CD1c-positive myeloid dendritic cell (primary cell): ENCODE measurements at regions not wholly inside any gene's neighbourhood (a gene's known extent, or its start where the extent isn't known, plus 50 kb on each side); places are given as distances from the start of the nearest gene placed in this dataset.

Experiments used
- DNase-seq: peaks from one replicate; pipeline ENCODE4 v3.0.0-alpha.2; 2016; ENCODE audit errors: extremely low spot score

DNA sequence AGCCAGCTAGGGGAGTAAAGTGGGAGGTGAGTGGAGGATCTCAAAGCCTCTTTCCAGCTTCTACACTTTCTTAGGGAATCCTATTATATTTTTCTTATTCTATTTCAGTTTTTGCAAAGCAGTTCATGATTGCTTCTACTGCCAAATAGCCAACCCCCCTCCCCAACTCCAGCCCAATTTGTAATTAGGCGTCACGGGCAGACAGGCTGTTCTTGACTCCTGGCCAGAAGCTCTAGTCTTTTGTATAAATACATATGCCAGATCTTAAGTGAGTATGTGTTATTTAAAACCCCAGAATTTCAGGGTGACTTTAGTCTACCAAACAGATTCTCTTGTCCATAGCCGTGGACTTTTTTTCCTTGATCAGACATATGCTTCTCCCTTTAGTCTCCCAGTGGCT, 255.2 kb downstream of the BUB3 start:
- no peak for DNase-seq

DNA sequence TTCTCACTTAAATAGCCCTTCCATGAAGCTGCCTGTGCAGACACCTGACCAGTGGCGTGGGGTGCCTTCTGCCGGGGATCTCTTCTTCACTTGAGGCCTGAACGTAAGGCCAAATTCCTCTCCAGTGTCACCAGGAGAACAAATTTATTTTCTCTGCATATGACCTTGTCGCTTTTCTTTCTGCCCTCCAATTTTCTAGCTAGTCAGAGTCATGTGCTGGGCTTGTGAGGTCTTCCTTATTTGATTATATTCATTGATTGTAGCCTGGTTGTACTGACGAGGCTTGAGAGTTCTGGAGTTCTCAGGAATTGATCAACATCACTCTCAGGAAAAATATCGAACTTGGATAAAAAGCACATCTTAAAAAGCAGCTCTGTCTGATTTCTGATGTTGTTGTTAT, 255.7 kb downstream of the BUB3 start:
- DNase-seq = no peak

GRCh38 chr10:123413353-123413752, 252.8 kb upstream of the GPR26 start:
- peak; percentile 22 for DNase-seq

DNA sequence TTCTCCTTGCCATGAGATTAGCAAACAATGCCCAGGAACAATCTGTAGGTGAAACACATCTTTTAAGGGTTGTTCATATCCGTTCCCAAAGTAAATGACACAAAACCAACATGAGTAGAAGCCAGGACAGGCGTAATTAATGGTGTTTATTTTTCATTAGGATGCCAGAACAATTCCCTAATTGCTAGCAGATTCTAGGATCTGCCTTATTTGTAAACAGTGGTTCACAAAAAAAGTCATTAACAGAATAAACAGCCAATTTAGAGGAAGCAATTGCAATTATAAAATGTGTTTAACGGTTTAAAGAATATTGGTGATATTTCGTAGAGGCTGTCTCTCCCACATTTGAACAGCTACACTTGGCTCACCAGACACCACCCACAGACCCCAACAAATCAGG, 250.6 kb upstream of the GPR26 start:
- DNase-seq = no peak

DNA sequence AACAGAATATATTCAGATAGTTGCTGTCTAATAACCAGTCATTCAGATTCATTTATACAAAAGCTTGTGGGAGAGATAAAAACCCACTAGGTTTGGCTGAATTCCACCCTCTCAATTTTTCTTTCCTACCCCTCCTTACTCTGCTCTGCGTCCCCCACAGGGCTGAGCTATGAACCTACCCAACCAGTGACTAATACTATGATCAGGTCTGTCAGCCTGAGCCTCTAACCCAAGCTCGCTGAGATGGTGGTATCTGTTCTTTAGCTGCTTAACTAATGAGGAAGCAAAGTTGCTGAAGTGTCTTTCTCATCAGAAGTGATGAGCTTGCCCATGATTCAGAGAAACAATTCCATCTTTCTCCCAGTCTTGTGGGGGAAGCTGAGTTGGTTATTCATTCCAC, 248.7 kb upstream of the GPR26 start:
- no peak for DNase-seq

DNA sequence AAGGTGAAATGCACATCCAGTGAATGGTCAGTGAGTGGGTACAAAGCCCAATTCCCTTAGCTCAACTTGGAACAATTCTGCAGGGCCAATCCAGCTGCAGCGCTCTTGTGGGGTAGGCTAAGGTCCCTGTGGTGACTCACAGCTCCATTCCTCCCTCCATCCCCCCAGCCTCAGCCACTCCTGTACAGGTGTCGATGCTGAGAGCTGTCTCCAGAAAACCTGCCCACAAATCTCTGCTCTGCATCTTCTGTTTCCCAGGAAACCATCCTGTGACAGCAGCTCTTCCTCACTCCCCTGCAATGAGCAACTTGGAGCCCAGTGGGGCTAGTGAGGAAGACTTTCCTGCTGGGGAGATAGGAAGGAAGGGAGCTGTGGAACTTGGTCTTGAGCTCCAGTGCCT, 244.7 kb upstream of the GPR26 start:
- DNase-seq = no peak

GRCh38 chr10:123422261-123422660, 243.9 kb upstream of the GPR26 start:
- no peak for DNase-seq

GRCh38 chr10:123424537-123424936, 241.6 kb upstream of the GPR26 start:
- DNase-seq = no peak

GRCh38 chr10:123425680-123426079, 240.5 kb upstream of the GPR26 start:
- no peak for DNase-seq

DNA sequence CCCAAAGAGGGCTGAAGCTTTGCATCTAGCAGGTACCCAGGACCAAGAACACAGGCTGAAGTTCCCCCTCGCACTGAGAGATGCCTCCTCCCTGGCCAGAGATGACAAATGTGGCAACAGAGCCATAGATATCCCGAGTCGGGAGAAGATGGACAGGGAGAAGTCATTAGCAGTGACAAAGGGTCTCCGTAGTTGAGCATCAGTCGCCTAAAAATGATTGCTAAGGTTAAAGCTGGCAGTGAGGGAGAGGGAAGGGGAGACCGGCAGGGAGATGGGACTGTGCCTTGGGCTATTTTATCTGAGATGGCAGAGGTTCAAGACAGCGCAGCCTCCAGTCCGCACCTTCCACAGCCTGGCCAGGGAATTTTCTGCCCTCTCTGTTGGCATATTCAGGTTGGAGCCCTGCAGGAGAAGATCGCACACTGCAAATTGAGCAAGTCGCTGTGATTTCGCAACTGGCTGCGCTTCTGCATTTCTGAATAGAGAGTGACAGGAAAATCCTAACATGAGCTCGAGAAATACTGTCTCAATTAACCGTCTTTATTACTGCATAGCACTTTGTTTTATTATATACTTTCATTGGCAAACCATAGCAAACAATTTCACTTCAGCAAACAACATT, 238.9 kb upstream of the GPR26 start:
- DNase-seq = peak; percentile 80

- no peak for DNase-seq
Measured at GRCh38 chr10:123428391-123428790, 237.8 kb upstream of the GPR26 start.

DNA sequence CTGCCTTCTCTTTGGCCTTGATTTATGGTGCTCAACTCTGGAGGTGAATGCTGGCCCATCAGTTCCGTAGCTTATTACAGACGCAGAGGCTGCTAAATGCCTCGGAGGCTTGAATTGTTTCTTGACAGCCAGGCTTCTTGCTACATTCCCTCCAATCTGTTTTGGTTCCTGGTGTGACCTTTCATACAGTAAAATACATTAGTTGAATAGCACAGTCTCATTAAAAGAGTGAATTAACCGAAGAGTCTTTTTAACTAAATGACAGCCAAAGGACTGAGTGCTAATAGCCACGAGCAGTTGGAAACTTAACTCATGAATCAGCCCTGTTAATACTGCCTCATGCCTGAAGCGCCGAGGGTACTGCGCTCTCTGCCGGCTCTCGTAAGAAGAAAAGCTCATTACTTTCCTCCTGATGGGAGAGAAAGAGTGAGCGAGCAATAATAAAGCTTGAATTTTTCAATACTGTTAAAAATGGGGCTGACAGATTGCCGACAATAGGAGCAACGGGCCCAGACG, 236.4 kb upstream of the GPR26 start:
- no peak for DNase-seq

- no peak for DNase-seq
Measured at GRCh38 chr10:123433539-123433938, 232.6 kb upstream of the GPR26 start.

- no peak for DNase-seq
Measured at GRCh38 chr10:123434435-123435039, 231.6 kb upstream of the GPR26 start.

DNA sequence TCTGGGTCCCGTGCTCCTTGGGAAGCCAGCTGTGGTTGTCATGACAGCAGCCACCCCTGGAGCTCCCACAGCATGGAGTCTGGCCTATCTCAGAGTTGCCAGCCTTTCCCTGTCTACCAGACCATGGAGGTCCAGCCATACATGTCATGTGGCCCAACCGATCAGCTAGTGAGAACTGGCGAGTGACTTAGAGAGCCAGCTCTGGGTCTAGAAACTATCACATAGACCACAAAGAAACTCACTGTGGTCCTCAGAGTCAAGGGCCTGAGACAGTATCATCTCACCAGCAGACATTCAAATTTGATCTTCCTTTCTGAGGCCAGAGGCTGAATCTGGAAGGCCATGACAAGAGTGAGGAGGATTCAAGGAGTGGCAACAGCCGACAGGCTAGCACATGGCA, 223.3 kb upstream of the GPR26 start:
- no peak for DNase-seq

GRCh38 chr10:123443924-123444323, 222.2 kb upstream of the GPR26 start:
- no peak for DNase-seq

DNA sequence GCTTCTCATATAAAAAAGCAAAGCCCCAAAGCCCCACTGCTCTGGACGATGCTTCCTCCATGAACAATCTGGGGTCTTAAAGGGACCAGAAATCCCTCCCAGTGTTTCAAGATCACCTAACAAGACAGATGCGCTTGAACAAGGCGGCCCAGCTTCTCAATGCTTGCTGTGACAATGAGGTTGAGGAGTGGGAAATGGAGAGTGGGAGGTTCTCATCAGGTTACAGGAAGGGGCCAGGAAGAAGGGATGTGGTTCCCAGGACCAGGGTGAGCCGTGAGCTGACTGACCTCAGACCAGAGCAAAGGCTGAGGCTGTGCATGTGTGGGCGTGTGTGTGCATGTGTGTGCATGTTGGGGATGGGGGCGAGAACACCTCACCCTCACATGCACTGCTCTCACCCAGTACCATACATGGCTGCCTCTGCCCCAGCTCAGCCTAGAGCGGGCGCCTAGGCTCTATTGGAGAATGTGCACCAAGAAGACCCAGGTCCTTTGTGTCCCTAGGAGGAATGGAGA, 220.8 kb upstream of the GPR26 start:
- no peak for DNase-seq

- no peak for DNase-seq
Measured at GRCh38 chr10:123446449-123447156, 219.6 kb upstream of the GPR26 start.

- DNase-seq = no peak
Measured at GRCh38 chr10:123449234-123449962, 216.8 kb upstream of the GPR26 start.

- DNase-seq = no peak
Measured at GRCh38 chr10:123450956-123451605, 215.1 kb upstream of the GPR26 start.

DNA sequence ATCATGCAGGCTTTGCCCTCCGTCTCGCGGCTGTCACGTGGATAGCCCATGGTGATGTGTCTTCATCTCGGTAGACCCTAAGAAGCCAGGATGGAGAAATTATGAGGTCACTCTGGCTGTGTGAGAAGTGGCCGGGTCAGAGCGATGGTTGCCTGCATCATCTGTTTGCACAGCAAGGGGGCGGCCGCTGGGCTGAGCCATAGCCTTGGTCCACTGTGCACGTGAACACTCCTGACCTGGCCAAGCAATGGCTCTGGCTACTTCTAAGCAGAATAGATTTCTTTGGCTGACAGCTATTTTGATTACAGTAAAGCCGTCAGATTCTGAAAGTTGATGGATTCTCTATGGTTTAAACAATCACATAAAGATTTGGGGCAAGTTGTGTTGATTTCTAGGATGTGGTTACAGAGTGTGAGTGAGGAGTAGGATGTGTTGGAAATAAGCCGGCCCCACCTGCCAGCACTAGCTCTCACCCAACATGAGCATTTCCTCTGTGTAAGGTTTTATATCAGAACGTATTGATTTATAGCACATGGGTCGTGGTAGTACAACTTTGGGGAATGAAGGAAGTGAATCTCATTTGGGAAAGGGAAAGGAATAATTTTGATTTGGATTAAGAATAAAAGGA, 214.4 kb upstream of the GPR26 start:
- no peak for DNase-seq
